ENCODE measurements at regions not wholly inside any gene's neighbourhood (a gene's known extent, or its start where the extent isn't known, plus 50 kb on each side); places are given as distances from the start of the nearest gene placed in this dataset.
"Not testable (repeated sequence)": the region's sequence is repeated elsewhere in the genome, so short reads cannot be mapped to it uniquely, and the experiment has no call there.

GRCh38 chr4:177517862-177518261 lies 75.6 kb upstream of the AGA start:
- DNase-seq (ENCODE audit: low read depth): no peak
- H3K4me3 ChIP-seq (ENCODE audit: low read length): no peak overlapping the region
- TF ChIP-seq, protein P1, sequence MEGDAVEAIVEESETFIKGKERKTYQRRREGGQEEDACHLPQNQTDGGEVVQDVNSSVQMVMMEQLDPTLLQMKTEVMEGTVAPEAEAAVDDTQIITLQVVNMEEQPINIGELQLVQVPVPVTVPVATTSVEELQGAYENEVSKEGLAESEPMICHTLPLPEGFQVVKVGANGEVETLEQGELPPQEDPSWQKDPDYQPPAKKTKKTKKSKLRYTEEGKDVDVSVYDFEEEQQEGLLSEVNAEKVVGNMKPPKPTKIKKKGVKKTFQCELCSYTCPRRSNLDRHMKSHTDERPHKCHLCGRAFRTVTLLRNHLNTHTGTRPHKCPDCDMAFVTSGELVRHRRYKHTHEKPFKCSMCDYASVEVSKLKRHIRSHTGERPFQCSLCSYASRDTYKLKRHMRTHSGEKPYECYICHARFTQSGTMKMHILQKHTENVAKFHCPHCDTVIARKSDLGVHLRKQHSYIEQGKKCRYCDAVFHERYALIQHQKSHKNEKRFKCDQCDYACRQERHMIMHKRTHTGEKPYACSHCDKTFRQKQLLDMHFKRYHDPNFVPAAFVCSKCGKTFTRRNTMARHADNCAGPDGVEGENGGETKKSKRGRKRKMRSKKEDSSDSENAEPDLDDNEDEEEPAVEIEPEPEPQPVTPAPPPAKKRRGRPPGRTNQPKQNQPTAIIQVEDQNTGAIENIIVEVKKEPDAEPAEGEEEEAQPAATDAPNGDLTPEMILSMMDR (conservative IDR thresholded peaks at IDR 0.05; ENCODE audit: low read length): no peak

DNA sequence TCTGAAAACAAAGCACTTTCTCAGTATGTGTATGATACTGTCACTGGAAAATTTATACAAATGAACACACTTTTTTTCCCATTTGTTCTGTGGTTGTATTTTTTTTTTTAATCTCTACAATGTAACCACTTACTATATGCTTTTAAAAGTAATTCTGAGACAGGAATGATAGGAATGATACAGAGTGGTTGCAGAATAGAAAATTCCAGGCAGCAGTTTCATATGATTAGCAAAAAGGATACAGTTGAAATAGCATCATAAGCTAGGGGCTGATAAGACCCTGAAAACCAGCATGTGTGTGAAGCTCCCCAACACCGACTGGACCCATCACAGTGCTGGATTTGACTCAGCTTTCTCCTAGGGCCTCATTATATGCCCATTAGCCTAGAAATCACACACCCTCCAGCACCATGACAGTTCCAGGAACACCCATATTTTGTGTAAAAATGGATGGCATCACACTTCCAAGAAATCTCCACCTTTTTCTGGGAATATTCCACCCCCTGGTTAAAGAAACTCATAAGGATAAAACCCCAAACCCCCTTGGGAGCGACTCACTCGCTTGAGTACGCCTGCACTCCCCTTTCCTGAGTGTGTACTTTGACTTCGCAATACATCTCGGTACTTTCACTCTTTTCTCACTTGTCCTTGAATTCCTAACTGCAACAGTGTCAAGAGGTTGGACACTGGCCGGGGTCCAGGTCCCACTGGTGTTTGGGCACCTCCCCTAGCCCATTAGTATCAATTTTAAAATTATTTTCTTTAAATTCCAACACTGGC lies 77.4 kb upstream of the AGA start:
- DNase-seq (ENCODE audit: low read depth): peak; percentile 9
- TF ChIP-seq, protein P1 (conservative IDR thresholded peaks at IDR 0.05; ENCODE audit: low read length): no peak
- no peak overlapping the region for H3K4me3 ChIP-seq (ENCODE audit: low read length)

DNA sequence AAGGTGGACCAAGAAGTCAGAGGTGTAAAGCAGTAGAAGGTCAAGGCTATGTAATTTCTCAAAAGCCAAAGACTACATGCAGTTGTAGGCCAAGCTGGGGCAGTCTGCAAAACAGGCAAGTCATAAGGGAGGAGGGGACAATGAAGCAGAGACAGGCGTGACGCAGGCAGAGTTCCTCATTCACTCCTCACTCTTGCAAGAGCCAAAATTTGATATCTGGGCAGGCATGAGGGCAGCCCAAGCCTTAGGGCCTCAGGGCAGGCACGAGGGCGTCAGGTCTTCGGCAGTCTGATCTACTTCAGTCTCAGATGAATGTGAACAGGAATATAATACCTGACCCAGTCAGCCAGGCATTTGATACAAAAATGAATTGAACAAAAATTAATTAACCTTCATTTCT lies 86.4 kb upstream of the AGA start:
- TF ChIP-seq, protein P1 (conservative IDR thresholded peaks at IDR 0.05; ENCODE audit: low read length): no peak
- DNase-seq (ENCODE audit: low read depth): no peak
- H3K4me3 ChIP-seq (ENCODE audit: low read length): no peak overlapping the region

GRCh38 chr4:177530561-177530960 lies 88.3 kb upstream of the AGA start:
- H3K4me3 ChIP-seq (ENCODE audit: low read length): no peak overlapping the region
- DNase-seq (ENCODE audit: low read depth): no peak

GRCh38 chr4:177532358-177532757 lies 90.1 kb upstream of the AGA start:
- TF ChIP-seq, protein P1 (conservative IDR thresholded peaks at IDR 0.05; ENCODE audit: low read length): no peak
- no peak for DNase-seq (ENCODE audit: low read depth)
- H3K4me3 ChIP-seq (ENCODE audit: low read length): no peak overlapping the region

More at GRCh38 chr4:177530561-177530960, 88.3 kb upstream of the AGA start:
- TF ChIP-seq, protein P1 (conservative IDR thresholded peaks at IDR 0.05; ENCODE audit: low read length): no peak

DNA sequence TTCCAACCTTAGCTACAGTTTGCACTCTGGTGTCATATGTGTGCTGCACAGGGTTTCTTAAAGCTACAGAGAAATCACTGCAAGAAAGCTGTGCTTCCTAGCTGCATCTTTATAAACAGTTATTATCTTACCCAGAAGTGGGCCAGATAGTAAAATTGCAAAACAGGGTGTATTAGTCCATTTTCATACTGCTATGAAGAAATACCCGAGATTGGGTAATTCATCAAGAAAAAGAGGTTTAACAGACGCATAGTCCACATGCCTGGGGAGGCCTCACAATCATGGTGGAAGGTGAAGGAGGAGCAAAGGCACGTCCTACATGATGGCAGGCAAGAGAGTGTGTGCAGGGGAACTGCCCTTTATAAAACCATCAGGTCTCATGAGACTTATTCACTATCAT lies 92.6 kb upstream of the AGA start:
- peak; percentile 17 for DNase-seq (ENCODE audit: low read depth)
- H3K4me3 ChIP-seq (ENCODE audit: low read length): not testable (repeated sequence)

GRCh38 chr4:177546745-177547144 lies 104.5 kb upstream of the AGA start:
- TF ChIP-seq, protein P1 (conservative IDR thresholded peaks at IDR 0.05; ENCODE audit: low read length): peak; percentile 15; the same call in 1 of the 2 replicates
- DNase-seq (ENCODE audit: low read depth): no peak
- no peak overlapping the region for H3K4me3 ChIP-seq (ENCODE audit: low read length)
